ENCODE measurements at regions not wholly inside any gene's neighbourhood (a gene's known extent, or its start where the extent isn't known, plus 50 kb on each side); places are given as distances from the start of the nearest gene placed in this dataset.

GRCh38 chr1:36711480-36711879, 228.8 kb upstream of the CSF3R start:
- ATAC-seq (no peak), DNase-seq (no peak)
- H3K36me3 ChIP-seq, result no peaks in the 10 kb centered on the region
- H3K9me3 ChIP-seq, result no peaks in the 10 kb centered on the region
- H3K27me3 ChIP-seq, result peaks cover 0 to 76% of the 10 kb centered on the region in 2 donors
- no peak overlapping the region for H3K27ac ChIP-seq
- intact Hi-C loops (cut with DNase I), result no loop called here
- H3K4me1 ChIP-seq, result no peaks in the 10 kb centered on the region
- H3K4me3 ChIP-seq, result no peak overlapping the region
- TF ChIP-seq CTCF (IDR thresholded peaks at IDR 0.05), result no peak

- no peak for ATAC-seq
- Histone ChIP-seq H3K36me3 (no peaks in the 10 kb centered on the region), H3K9me3 (no peaks in the 10 kb centered on the region), H3K4me1 (no peaks in the 10 kb centered on the region), H3K27me3 (peaks cover 0 to 76% of the 10 kb centered on the region in 2 donors), H3K27ac (no peak overlapping the region), H3K4me3 (no peak overlapping the region)
- TF ChIP-seq CTCF (IDR thresholded peaks at IDR 0.05), result no peak
- intact Hi-C loops (cut with DNase I), result no loop called here
- DNase-seq, result no peak
Observed at GRCh38 chr1:36710951-36711350, 228.2 kb upstream of the CSF3R start.

- Histone ChIP-seq H3K36me3 (no peaks in the 10 kb centered on the region), H3K9me3 (no peaks in the 10 kb centered on the region), H3K27ac (no peak overlapping the region), H3K27me3 (peaks cover 0 to 85% of the 10 kb centered on the region in 2 donors), H3K4me3 (no peak overlapping the region), H3K4me1 (no peaks in the 10 kb centered on the region)
- ATAC-seq (no peak), DNase-seq (no peak)
- no peak for TF ChIP-seq CTCF (IDR thresholded peaks at IDR 0.05)
- intact Hi-C loops (cut with DNase I), result loop anchor here in 1 of 2 donors (10.0 kb wide), 1 partner anchor 725 kb away; no protein-coding TSS in a partner anchor
Observed at GRCh38 chr1:36709869-36710481, 227.3 kb upstream of the CSF3R start.

- Histone ChIP-seq H3K36me3 (no peaks in the 10 kb centered on the region), H3K27ac (no peak overlapping the region), H3K9me3 (no peaks in the 10 kb centered on the region), H3K27me3 (peaks cover 0 to 91% of the 10 kb centered on the region in 2 donors), H3K4me3 (no peak overlapping the region), H3K4me1 (no peaks in the 10 kb centered on the region)
- no peak for TF ChIP-seq CTCF (IDR thresholded peaks at IDR 0.05)
- no peak for ATAC-seq
- DNase-seq, result no peak
- intact Hi-C loops (cut with DNase I), result loop anchor here in 1 of 2 donors (10.0 kb wide), 1 partner anchor 726 kb away; no protein-coding TSS in a partner anchor
Observed at GRCh38 chr1:36708587-36708986, 225.9 kb upstream of the CSF3R start.

GRCh38 chr1:36707221-36707620, 224.5 kb upstream of the CSF3R start:
- Histone ChIP-seq H3K4me3 (no peak overlapping the region), H3K27ac (no peak overlapping the region), H3K9me3 (no peaks in the 10 kb centered on the region), H3K36me3 (no peaks in the 10 kb centered on the region), H3K27me3 (peaks cover 0 to 89% of the 10 kb centered on the region in 2 donors), H3K4me1 (no peaks in the 10 kb centered on the region)
- ATAC-seq (no peak), DNase-seq (no peak)
- no peak for TF ChIP-seq CTCF (IDR thresholded peaks at IDR 0.05)
- intact Hi-C loops (cut with DNase I), result loop anchor here in 1 of 2 donors (10.0 kb wide), 1 partner anchor 728 kb away; no protein-coding TSS in a partner anchor

Measured in left lung (tissue), 4 donors.